ENCODE measurements at regions not wholly inside any gene's neighbourhood (a gene's known extent, or its start where the extent isn't known, plus 50 kb on each side); places are given as distances from the start of the nearest gene placed in this dataset.

- no peaks in the 10 kb centered on the region for H4K20me1 ChIP-seq (ENCODE audit: insufficient read depth, low read length)
- peaks cover 45 to 64% of the 10 kb centered on the region in 2 donors for H3K27me3 ChIP-seq (ENCODE audit: control insufficient read depth in 2 of 2, insufficient read depth in 2 of 2, low read length in 2 of 2)
- no peaks in the 10 kb centered on the region for H3K9me3 ChIP-seq (replicated peaks in 1 of 2; ENCODE audit: control insufficient read depth in 1 of 2, insufficient read depth in 1 of 2, low read length in 2 of 2)
- no peak overlapping the region for H3K27ac ChIP-seq (ENCODE audit: low read depth in 1 of 2, low read length in 2 of 2)
- no peak overlapping the region for H2AFZ ChIP-seq (ENCODE audit: insufficient read depth, low read depth, low read length, poor library complexity, severe bottlenecking)
- Mint-ChIP-seq H3K4me3 (peak overlapping the region in 1 of 2 donors; percentile 54), H3K27ac (no peak overlapping the region), H3K4me1 (peaks cover 6% of the 10 kb centered on the region), H3K9me3 (peaks cover 0 to 5% (median 0%) of the 10 kb centered on the region in 7 donors), H3K36me3 (no peaks in the 10 kb centered on the region), H3K27me3 (ENCODE audit: low read depth in 3 of 3) (peaks cover 41 to 67% (median 58%) of the 10 kb centered on the region in 3 donors)
- H3K4me3 ChIP-seq (replicated peaks in 1 of 3; ENCODE audit: low read depth in 2 of 3, low read length in 3 of 3), result no peak overlapping the region
- H3K4me2 ChIP-seq (replicated peaks; ENCODE audit: extremely low read depth, low read length, poor library complexity, severe bottlenecking), result no peak overlapping the region
- 100% methylated on average over 1 of the region's 9 CpGs for WGBS (ENCODE audit: insufficient coverage)
- DNase-seq, result no peak
- H3K36me3 ChIP-seq (replicated peaks in 1 of 2; ENCODE audit: control insufficient read depth in 1 of 2, insufficient read depth in 2 of 2, low read length in 2 of 2), result no peaks in the 10 kb centered on the region
- no peak for TF ChIP-seq CTCF (IDR thresholded peaks at IDR 0.05)
- peaks cover 0 to 2% of the 10 kb centered on the region in 2 donors for H3K4me1 ChIP-seq (ENCODE audit: control insufficient read depth in 1 of 2, insufficient read depth in 2 of 2, low read length in 2 of 2)
- H3K9ac ChIP-seq (ENCODE audit: insufficient read depth, low read length, poor library complexity, severe bottlenecking), result no peak overlapping the region
- H3K79me2 ChIP-seq (ENCODE audit: insufficient read depth, low read length), result no peaks in the 10 kb centered on the region
- intact Hi-C loops (cut with micrococcal nuclease), result no loop called here
These were observed 139.2 kb upstream of the SASH1 start for GRCh38 chr6:148203281-148203925.

DNA sequence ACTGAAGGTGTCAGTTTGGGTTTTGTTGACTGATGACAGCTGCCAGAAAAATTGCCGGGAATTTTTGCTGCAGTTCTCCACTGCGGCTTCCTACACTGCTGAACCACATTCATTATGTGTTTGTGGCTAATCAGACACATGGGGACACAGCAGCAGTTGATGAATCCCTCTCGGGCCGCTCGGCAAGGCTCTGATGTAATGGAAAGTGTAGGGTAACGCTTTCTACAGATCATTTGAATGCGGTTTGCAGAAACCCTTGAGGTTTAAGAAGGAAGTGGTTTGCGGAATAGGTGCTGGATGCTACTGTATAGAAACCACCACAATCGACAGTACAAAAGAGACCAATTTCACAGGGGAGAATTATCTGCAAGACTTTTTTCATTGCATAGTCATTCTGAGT lies 138.7 kb upstream of the SASH1 start:
- H3K36me3 Mint-ChIP-seq, result no peaks in the 10 kb centered on the region
- peak overlapping the region in 1 of 2 donors; percentile 54 for H3K4me3 Mint-ChIP-seq
- WGBS (ENCODE audit: insufficient coverage), result no CpG with 5 or more reads among the region's 9 CpGs
- H2AFZ ChIP-seq (ENCODE audit: insufficient read depth, low read depth, low read length, poor library complexity, severe bottlenecking), result no peak overlapping the region
- peaks cover 40 to 68% (median 58%) of the 10 kb centered on the region in 3 donors for H3K27me3 Mint-ChIP-seq (ENCODE audit: low read depth in 3 of 3)
- no peaks in the 10 kb centered on the region for H4K20me1 ChIP-seq (ENCODE audit: insufficient read depth, low read length)
- H3K9me3 Mint-ChIP-seq, result peaks cover 0 to 5% (median 0%) of the 10 kb centered on the region in 7 donors
- no peaks in the 10 kb centered on the region for H3K36me3 ChIP-seq (replicated peaks in 1 of 2; ENCODE audit: control insufficient read depth in 1 of 2, insufficient read depth in 2 of 2, low read length in 2 of 2)
- H3K9me3 ChIP-seq (replicated peaks in 1 of 2; ENCODE audit: control insufficient read depth in 1 of 2, insufficient read depth in 1 of 2, low read length in 2 of 2), result no peaks in the 10 kb centered on the region
- DNase-seq, result peak; percentile 18 to 41 (median 23)
- no peak overlapping the region for H3K27ac ChIP-seq (ENCODE audit: low read depth in 1 of 2, low read length in 2 of 2)
- H3K4me1 ChIP-seq (ENCODE audit: control insufficient read depth in 1 of 2, insufficient read depth in 2 of 2, low read length in 2 of 2), result peaks cover 0 to 2% of the 10 kb centered on the region in 2 donors
- no peak for TF ChIP-seq CTCF (IDR thresholded peaks at IDR 0.05)
- H3K4me2 ChIP-seq (replicated peaks; ENCODE audit: extremely low read depth, low read length, poor library complexity, severe bottlenecking), result no peak overlapping the region
- intact Hi-C loops (cut with micrococcal nuclease), result no loop called here
- no peak overlapping the region for H3K9ac ChIP-seq (ENCODE audit: insufficient read depth, low read length, poor library complexity, severe bottlenecking)
- no peak overlapping the region for H3K4me3 ChIP-seq (replicated peaks in 1 of 3; ENCODE audit: low read depth in 2 of 3, low read length in 3 of 3)
- H3K27me3 ChIP-seq (ENCODE audit: control insufficient read depth in 2 of 2, insufficient read depth in 2 of 2, low read length in 2 of 2), result peaks cover 43 to 66% of the 10 kb centered on the region in 2 donors
- peaks cover 6% of the 10 kb centered on the region for H3K4me1 Mint-ChIP-seq
- no peaks in the 10 kb centered on the region for H3K79me2 ChIP-seq (ENCODE audit: insufficient read depth, low read length)
- H3K27ac Mint-ChIP-seq, result no peak overlapping the region
